Muscle layer of duodenum (tissue), 2 donors: ENCODE measurements at regions not wholly inside any gene's neighbourhood (a gene's known extent, or its start where the extent isn't known, plus 50 kb on each side); places are given as distances from the start of the nearest gene placed in this dataset.

Experiments
- H3K27ac ChIP-seq: one replicate; pipeline ENCODE4 v1.7.0; 2013; ENCODE audit warnings: mild to moderate bottlenecking, low read length
- H3K27me3 ChIP-seq: one replicate; pipeline ENCODE4 v1.7.0; 2013; ENCODE audit warnings: low read depth, mild to moderate bottlenecking, control low read depth, low read length
- H3K36me3 ChIP-seq, 2 donors: one replicate each; pipeline ENCODE4 v1.7.0; 2013; ENCODE audit warnings: low read length in 2 of 2, control low read depth in 1 of 2, mild to moderate bottlenecking in 1 of 2; ENCODE audit not compliant: insufficient read depth in 2 of 2, control insufficient read depth in 1 of 2
- H3K4me1 ChIP-seq, 2 donors: one replicate each; pipeline ENCODE4 v1.7.0; 2013; ENCODE audit warnings: low read length in 2 of 2, mild to moderate bottlenecking in 2 of 2, control low read depth in 1 of 2, moderate library complexity in 1 of 2; ENCODE audit not compliant: insufficient read depth in 2 of 2, control insufficient read depth in 1 of 2
- H3K4me3 ChIP-seq, 2 donors: one replicate each; pipeline ENCODE4 v1.7.0; 2013; ENCODE audit warnings: low read length in 2 of 2, low read depth in 1 of 2, mild to moderate bottlenecking in 1 of 2
- H3K9me3 ChIP-seq, 2 donors: one replicate each; pipeline ENCODE4 v1.7.0; 2013; ENCODE audit warnings: low read length in 2 of 2, control low read depth in 1 of 2, mild to moderate bottlenecking in 1 of 2; ENCODE audit not compliant: control insufficient read depth in 1 of 2
- donor health status: healthy.

DNA sequence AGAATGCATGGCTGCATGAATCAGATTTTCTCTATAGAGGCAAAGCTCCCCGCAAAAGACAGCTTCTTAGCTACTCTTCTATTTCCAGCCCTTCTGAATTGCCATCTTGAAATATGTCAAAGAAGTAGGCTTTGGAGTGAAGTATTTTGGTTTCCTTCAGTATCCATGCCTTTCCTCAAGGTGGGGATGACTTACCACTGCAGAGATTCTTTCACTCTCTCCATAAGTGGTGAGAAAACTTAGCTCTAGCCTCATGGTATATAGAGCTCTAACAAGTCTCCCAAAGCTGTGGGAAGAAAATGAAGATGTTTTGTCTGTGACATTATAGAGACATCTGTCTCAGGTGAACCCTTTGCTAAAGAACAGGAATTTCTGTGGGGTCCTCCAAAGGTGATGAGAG lies 89.6 kb upstream of the ITGB1 start:
- no peaks in the 10 kb centered on the region for H3K36me3 ChIP-seq
- no peaks in the 10 kb centered on the region for H3K4me1 ChIP-seq
- H3K4me3 ChIP-seq = no peak overlapping the region
- H3K27me3 ChIP-seq = no peaks in the 10 kb centered on the region
- no peak overlapping the region for H3K27ac ChIP-seq
- H3K9me3 ChIP-seq = no peaks in the 10 kb centered on the region

DNA sequence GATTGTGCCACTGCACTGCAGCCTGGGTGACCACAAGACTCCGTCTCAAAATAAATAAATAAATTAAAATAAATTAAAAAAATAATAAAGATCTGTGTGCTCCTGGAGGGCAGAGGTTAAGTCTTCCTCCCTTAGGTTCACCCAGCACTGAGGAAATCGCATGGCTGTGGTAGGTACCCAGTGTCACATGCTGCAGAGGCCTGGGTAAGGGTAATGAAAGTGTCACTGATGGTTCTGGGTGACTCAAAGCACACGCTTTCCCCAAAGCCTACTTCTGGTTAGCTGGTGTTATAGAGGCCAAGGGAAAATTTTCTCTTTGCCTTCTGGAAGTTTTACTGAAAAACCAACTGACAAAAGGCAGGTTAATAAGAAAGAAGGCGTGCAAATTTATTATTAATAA lies 88.8 kb upstream of the ITGB1 start:
- Histone ChIP-seq H3K27me3 (no peaks in the 10 kb centered on the region), H3K4me1 (no peaks in the 10 kb centered on the region), H3K4me3 (no peak overlapping the region), H3K27ac (no peak overlapping the region), H3K36me3 (no peaks in the 10 kb centered on the region), H3K9me3 (no peaks in the 10 kb centered on the region)

GRCh38 chr10:33045421-33045820 lies 87.4 kb upstream of the ITGB1 start:
- H3K4me3 ChIP-seq = no peak overlapping the region
- H3K27ac ChIP-seq = no peak overlapping the region
- no peaks in the 10 kb centered on the region for H3K36me3 ChIP-seq
- no peaks in the 10 kb centered on the region for H3K9me3 ChIP-seq
- no peaks in the 10 kb centered on the region for H3K4me1 ChIP-seq
- H3K27me3 ChIP-seq = no peaks in the 10 kb centered on the region

- Histone ChIP-seq H3K27ac (no peak overlapping the region), H3K4me1 (no peaks in the 10 kb centered on the region), H3K9me3 (no peaks in the 10 kb centered on the region), H3K36me3 (no peaks in the 10 kb centered on the region), H3K4me3 (no peak overlapping the region), H3K27me3 (no peaks in the 10 kb centered on the region)
These were observed 84.5 kb upstream of the ITGB1 start for GRCh38 chr10:33042565-33042964.

DNA sequence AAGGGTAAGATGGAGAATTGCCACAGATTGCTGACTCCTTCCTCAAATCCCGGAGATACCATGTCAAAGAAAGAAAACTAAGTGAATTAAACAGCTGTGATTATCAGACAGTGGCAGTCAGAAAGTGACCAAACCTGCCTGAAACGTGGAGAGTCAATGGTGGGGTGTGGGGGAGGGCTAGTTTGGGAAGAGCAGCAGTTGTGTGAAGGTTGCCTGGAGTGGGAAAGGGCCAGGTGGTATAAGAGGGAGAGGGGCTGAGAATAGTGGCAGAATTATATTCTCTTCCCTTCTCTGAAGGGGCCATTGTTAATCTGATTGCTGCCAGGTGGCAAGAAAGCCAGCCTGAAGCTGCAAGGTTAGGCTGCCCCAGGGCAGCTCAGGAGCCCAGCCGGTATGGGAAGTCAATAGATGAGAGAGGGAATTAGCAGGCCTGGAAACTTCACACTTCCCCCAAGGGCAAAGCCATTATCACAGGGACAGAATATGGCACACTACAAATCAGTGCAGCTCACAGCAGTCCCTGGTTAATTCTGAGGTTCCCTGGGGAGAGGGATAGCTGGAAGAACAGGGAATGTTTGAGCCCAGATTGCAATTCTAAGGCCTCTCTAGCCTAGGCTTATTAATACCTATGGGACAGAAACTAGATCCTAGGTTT lies 83.9 kb upstream of the ITGB1 start:
- H3K9me3 ChIP-seq = no peaks in the 10 kb centered on the region
- H3K4me1 ChIP-seq = no peaks in the 10 kb centered on the region
- H3K27me3 ChIP-seq = no peaks in the 10 kb centered on the region
- no peak overlapping the region for H3K4me3 ChIP-seq
- no peak overlapping the region for H3K27ac ChIP-seq
- no peaks in the 10 kb centered on the region for H3K36me3 ChIP-seq

DNA sequence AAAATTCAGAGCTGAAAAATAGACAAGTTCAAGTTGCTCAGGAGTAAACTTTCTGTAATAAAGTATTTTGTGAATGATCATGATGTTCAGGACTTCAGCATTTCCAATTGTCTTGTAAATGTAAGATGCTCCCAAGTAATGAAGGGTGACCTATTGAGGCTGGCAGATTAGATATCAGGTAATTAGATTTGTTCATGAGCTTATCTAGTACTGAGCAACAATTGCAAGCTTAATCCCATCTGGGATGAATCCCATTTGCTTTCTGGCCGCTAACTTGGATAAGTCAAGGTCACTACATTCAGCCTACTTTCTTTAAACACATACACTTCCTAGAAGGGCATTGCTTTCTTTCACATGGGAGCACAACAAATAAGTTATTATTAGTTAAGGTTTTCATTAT lies 82.4 kb upstream of the ITGB1 start:
- Histone ChIP-seq H3K27me3 (no peaks in the 10 kb centered on the region), H3K9me3 (no peaks in the 10 kb centered on the region)

DNA sequence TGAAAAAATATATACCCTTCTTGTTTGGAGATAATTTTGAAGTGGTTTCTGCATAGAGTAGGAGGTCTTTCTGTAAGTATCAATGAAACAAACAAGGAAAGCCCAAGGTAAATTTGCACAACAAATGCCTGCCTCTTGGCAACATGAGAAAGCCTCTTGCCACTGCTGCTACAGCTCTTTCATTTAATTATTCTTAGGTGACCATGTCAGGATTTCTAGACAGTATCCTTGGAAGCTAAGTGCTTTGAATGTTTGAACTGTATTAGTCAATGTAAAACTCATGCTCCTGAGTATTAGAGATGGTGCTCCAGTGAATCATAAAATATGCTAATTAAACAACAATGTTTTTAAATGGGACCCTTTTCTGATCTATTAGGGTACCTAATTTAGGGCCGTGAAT lies 81.2 kb upstream of the ITGB1 start:
- no peaks in the 10 kb centered on the region for H3K9me3 ChIP-seq
- no peak overlapping the region for H3K4me3 ChIP-seq
- H3K4me1 ChIP-seq = no peaks in the 10 kb centered on the region
- no peaks in the 10 kb centered on the region for H3K36me3 ChIP-seq
- H3K27me3 ChIP-seq = no peaks in the 10 kb centered on the region
- no peak overlapping the region for H3K27ac ChIP-seq

More for the DNA sequence above, 82.4 kb upstream of the ITGB1 start:
- Histone ChIP-seq H3K36me3 (no peaks in the 10 kb centered on the region), H3K4me3 (no peak overlapping the region), H3K4me1 (no peaks in the 10 kb centered on the region), H3K27ac (no peak overlapping the region)

- H3K9me3 ChIP-seq = no peaks in the 10 kb centered on the region
- no peaks in the 10 kb centered on the region for H3K36me3 ChIP-seq
- no peak overlapping the region for H3K4me3 ChIP-seq
- no peaks in the 10 kb centered on the region for H3K4me1 ChIP-seq
- H3K27ac ChIP-seq = no peak overlapping the region
- no peaks in the 10 kb centered on the region for H3K27me3 ChIP-seq
These were observed 80.6 kb upstream of the ITGB1 start for GRCh38 chr10:33038672-33039071.

DNA sequence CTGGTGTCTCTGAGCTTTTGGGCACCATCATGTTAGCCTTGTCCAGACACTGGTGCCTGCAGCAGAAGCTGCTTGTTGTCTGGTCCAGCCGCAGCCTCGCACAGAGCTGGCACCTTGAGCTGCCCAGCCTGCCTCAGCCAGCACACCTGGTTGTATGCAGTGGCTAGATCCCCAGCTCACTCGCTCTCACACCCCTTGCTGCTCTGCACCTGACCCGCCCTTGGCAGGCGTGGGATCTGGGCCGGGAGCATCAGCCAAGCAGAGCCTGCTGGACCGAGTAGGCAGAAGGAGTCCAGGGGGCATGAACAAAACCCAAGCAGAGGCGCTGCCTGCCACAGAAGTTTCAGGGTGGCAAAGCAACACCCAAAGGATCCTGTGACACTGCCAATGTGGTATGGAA lies 79.7 kb upstream of the ITGB1 start:
- H3K36me3 ChIP-seq = no peaks in the 10 kb centered on the region
- H3K27ac ChIP-seq = no peak overlapping the region
- H3K27me3 ChIP-seq = no peaks in the 10 kb centered on the region
- H3K9me3 ChIP-seq = no peaks in the 10 kb centered on the region
- H3K4me3 ChIP-seq = no peak overlapping the region
- H3K4me1 ChIP-seq = no peaks in the 10 kb centered on the region

- Histone ChIP-seq H3K27ac (no peak overlapping the region), H3K4me3 (no peak overlapping the region), H3K9me3 (no peaks in the 10 kb centered on the region), H3K4me1 (no peaks in the 10 kb centered on the region), H3K27me3 (no peaks in the 10 kb centered on the region), H3K36me3 (no peaks in the 10 kb centered on the region)
These were observed 78.6 kb upstream of the ITGB1 start for GRCh38 chr10:33036670-33037069.

DNA sequence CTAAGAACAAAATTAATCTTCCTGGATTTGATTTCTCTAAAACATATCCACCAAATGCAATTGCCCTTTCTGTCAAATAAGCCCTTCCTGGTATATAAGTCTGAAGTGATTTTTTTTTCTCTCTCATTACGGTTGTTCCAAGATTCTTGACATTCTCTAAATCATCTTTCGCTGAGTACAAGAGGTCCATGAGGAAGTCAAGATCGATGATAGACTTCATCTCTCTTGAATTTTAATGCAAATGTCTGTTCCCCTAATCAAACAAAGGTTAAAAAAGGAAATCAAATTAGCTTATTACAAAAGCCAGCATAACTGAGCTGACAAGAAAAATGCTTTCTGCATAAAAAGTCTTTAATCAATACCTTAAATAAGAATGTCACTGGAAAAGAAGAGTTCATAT lies 77.4 kb upstream of the ITGB1 start:
- no peak overlapping the region for H3K27ac ChIP-seq
- no peaks in the 10 kb centered on the region for H3K36me3 ChIP-seq
- no peaks in the 10 kb centered on the region for H3K4me1 ChIP-seq
- no peaks in the 10 kb centered on the region for H3K9me3 ChIP-seq
- H3K4me3 ChIP-seq = no peak overlapping the region
- H3K27me3 ChIP-seq = no peaks in the 10 kb centered on the region

DNA sequence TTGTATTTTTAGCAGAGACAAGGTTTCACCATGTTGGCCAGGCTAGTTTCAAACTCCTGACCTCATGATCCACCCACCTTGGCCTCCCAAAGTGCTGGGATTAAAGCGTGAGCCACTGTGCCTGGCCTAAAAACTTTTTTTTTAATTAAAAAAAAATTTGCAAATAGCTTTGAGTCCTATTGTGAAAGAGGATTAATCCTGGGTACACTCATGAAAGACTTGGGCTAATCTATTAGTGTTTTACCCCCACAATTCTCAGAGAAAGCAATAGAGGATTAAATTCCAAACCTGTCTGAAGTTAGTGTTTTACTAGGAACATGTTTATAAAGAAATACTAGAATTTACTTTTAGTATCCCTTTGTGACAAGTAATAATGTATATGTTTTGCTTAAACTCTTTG lies 76.9 kb upstream of the ITGB1 start:
- no peaks in the 10 kb centered on the region for H3K27me3 ChIP-seq
- no peak overlapping the region for H3K4me3 ChIP-seq
- H3K9me3 ChIP-seq = no peaks in the 10 kb centered on the region
- H3K4me1 ChIP-seq = no peaks in the 10 kb centered on the region
- no peaks in the 10 kb centered on the region for H3K36me3 ChIP-seq
- H3K27ac ChIP-seq = no peak overlapping the region
